Spinal cord (tissue), 9 donors: ENCODE measurements at regions not wholly inside any gene's neighbourhood (a gene's known extent, or its start where the extent isn't known, plus 50 kb on each side); places are given as distances from the start of the nearest gene placed in this dataset.
"Not testable (repeated sequence)": the region's sequence is repeated elsewhere in the genome, so short reads cannot be mapped to it uniquely, and the experiment has no call there.

Source experiments
- DNase-seq, 6 donors: peaks; one replicate each; pipeline versions ENCODE4 v3.0.0 to v3.0.0-alpha.2; 2013 to 2015; ENCODE audit warnings: low spot score in 6 of 6, low read depth in 4 of 6
- H3K27ac ChIP-seq: one replicate; pipeline ENCODE4 v1.5.1; 2013; ENCODE audit warnings: low read depth, low read length, control low read depth
- H3K27me3 ChIP-seq: one replicate; pipeline ENCODE4 v1.6.1; 2013; ENCODE audit warnings: low read length; ENCODE audit not compliant: control insufficient read depth, insufficient read depth
- H3K36me3 ChIP-seq: one replicate; pipeline ENCODE4 v1.6.1; 2013; ENCODE audit warnings: low read length; ENCODE audit not compliant: control insufficient read depth, insufficient read depth
- H3K4me1 ChIP-seq: one replicate; pipeline ENCODE4 v1.6.1; 2013; ENCODE audit warnings: low read length; ENCODE audit not compliant: control insufficient read depth, insufficient read depth
- H3K4me3 ChIP-seq: one replicate; pipeline ENCODE4 v1.5.1; 2013; ENCODE audit warnings: low read depth, low read length, control low read depth
- H3K9me3 ChIP-seq: one replicate; pipeline ENCODE4 v1.6.1; 2013; ENCODE audit warnings: low read length; ENCODE audit not compliant: control insufficient read depth, insufficient read depth
- WGBS: methylation state at CpG from one replicate; pipeline ENCODE4 v1.1.5; 2013; ENCODE audit warnings: missing lambda C conversion rate; ENCODE audit not compliant: insufficient coverage; 5-methylcytosine and 5-hydroxymethylcytosine counted together
- donor health status: healthy.

- H3K27ac ChIP-seq: no peak overlapping the region
Observed at GRCh38 chrY:7807516-7807870, 895.9 kb upstream of the AMELY start.

GRCh38 chrY:7806592-7807515 is 895.3 kb upstream of the AMELY start:
- Histone ChIP-seq H3K27me3 (no peaks in the 10 kb centered on the region), H3K9me3 (no peaks in the 10 kb centered on the region), H3K4me3 (no peak overlapping the region), H3K4me1 (no peaks in the 10 kb centered on the region), H3K27ac (no peak overlapping the region), H3K36me3 (no peaks in the 10 kb centered on the region)
- no peak for DNase-seq
- no CpG with 5 or more reads among the region's 3 CpGs for WGBS

More at GRCh38 chrY:7807516-7807870, 895.9 kb upstream of the AMELY start:
- Histone ChIP-seq H3K9me3 (no peaks in the 10 kb centered on the region), H3K27me3 (no peaks in the 10 kb centered on the region), H3K36me3 (no peaks in the 10 kb centered on the region), H3K4me3 (no peak overlapping the region), H3K4me1 (no peaks in the 10 kb centered on the region)
- no peak for DNase-seq

- Histone ChIP-seq H3K27ac (no peak overlapping the region), H3K4me3 (no peak overlapping the region), H3K27me3 (no peaks in the 10 kb centered on the region), H3K4me1 (no peaks in the 10 kb centered on the region), H3K9me3 (no peaks in the 10 kb centered on the region), H3K36me3 (no peaks in the 10 kb centered on the region)
- no CpG with 5 or more reads among the region's 1 CpG for WGBS
- DNase-seq: no peak
Observed at GRCh38 chrY:7805624-7806023, 894.1 kb upstream of the AMELY start.

- no peak overlapping the region for H3K4me3 ChIP-seq
- no peaks in the 10 kb centered on the region for H3K4me1 ChIP-seq
- no CpG with 5 or more reads among the region's 1 CpG for WGBS
- no peak for DNase-seq
- H3K36me3 ChIP-seq: no peaks in the 10 kb centered on the region
- H3K27me3 ChIP-seq: no peaks in the 10 kb centered on the region
- no peaks in the 10 kb centered on the region for H3K9me3 ChIP-seq
- no peak overlapping the region for H3K27ac ChIP-seq
Observed at GRCh38 chrY:7803737-7804136, 892.2 kb upstream of the AMELY start.

GRCh38 chrY:7796128-7796527 is 884.6 kb upstream of the AMELY start:
- Histone ChIP-seq H3K27ac (no peak overlapping the region), H3K36me3 (no peaks in the 10 kb centered on the region), H3K27me3 (no peaks in the 10 kb centered on the region), H3K9me3 (no peaks in the 10 kb centered on the region), H3K4me1 (no peaks in the 10 kb centered on the region), H3K4me3 (no peak overlapping the region)
- no peak for DNase-seq

GRCh38 chrY:7794441-7794840 is 882.9 kb upstream of the AMELY start:
- H3K9me3 ChIP-seq: no peaks in the 10 kb centered on the region
- no peaks in the 10 kb centered on the region for H3K27me3 ChIP-seq
- H3K4me1 ChIP-seq: no peaks in the 10 kb centered on the region
- H3K36me3 ChIP-seq: no peaks in the 10 kb centered on the region
- no CpG with 5 or more reads among the region's 1 CpG for WGBS
- H3K4me3 ChIP-seq: no peak overlapping the region
- DNase-seq: no peak
- no peak overlapping the region for H3K27ac ChIP-seq

- Histone ChIP-seq H3K9me3 (no peaks in the 10 kb centered on the region), H3K27me3 (no peaks in the 10 kb centered on the region), H3K36me3 (no peaks in the 10 kb centered on the region), H3K27ac (no peak overlapping the region), H3K4me3 (no peak overlapping the region), H3K4me1 (no peaks in the 10 kb centered on the region)
- DNase-seq: no peak
- no CpG with 5 or more reads among the region's 2 CpGs for WGBS
Observed at GRCh38 chrY:7793989-7794388, 882.4 kb upstream of the AMELY start.

GRCh38 chrY:7792431-7792830 is 880.9 kb upstream of the AMELY start:
- DNase-seq: no peak
- Histone ChIP-seq H3K4me1 (no peaks in the 10 kb centered on the region), H3K36me3 (no peaks in the 10 kb centered on the region), H3K4me3 (no peak overlapping the region), H3K27me3 (no peaks in the 10 kb centered on the region), H3K9me3 (no peaks in the 10 kb centered on the region), H3K27ac (no peak overlapping the region)
- no CpG with 5 or more reads among the region's 2 CpGs for WGBS

- no peaks in the 10 kb centered on the region for H3K9me3 ChIP-seq
- WGBS: no CpG with 5 or more reads among the region's 2 CpGs
- H3K4me3 ChIP-seq: no peak overlapping the region
- no peaks in the 10 kb centered on the region for H3K27me3 ChIP-seq
- H3K27ac ChIP-seq: no peak overlapping the region
- no peak for DNase-seq
- H3K4me1 ChIP-seq: no peaks in the 10 kb centered on the region
- no peaks in the 10 kb centered on the region for H3K36me3 ChIP-seq
Observed at GRCh38 chrY:7781501-7781900, 869.9 kb upstream of the AMELY start.

GRCh38 chrY:7775436-7775835 is 863.9 kb upstream of the AMELY start:
- not testable (repeated sequence) for H3K36me3 ChIP-seq, H3K9me3 ChIP-seq, H3K4me3 ChIP-seq, H3K27me3 ChIP-seq, H3K27ac ChIP-seq, H3K4me1 ChIP-seq, DNase-seq
- no CpG with 5 or more reads among the region's 2 CpGs for WGBS
